Liver (tissue), 8 donors: ENCODE measurements at regions not wholly inside any gene's neighbourhood (a gene's known extent, or its start where the extent isn't known, plus 50 kb on each side); places are given as distances from the start of the nearest gene placed in this dataset.

Source experiments
- DNase-seq: peaks from one replicate; pipeline ENCODE4 v3.0.0-alpha.2; 2017; ENCODE audit warnings: low spot score
- H3K27ac ChIP-seq, 2 donors: one replicate each; pipeline ENCODE4 v1.7.0; 2013; ENCODE audit warnings: inconsistent platforms in 2 of 2, low read length in 2 of 2, control low read depth in 1 of 2, low read depth in 1 of 2, mild to moderate bottlenecking in 1 of 2
- H3K27me3 ChIP-seq, 4 donors: one replicate each; pipeline versions ENCODE4 v1.6.1 to v1.7.0; 2013; ENCODE audit warnings: low read length in 3 of 4, inconsistent platforms in 1 of 4, mild to moderate bottlenecking in 1 of 4, moderate library complexity in 1 of 4; ENCODE audit not compliant: control insufficient read depth in 4 of 4, insufficient read depth in 4 of 4
- H3K36me3 ChIP-seq, 4 donors: one replicate each; pipeline versions ENCODE4 v1.6.1 to v1.7.0; 2013; ENCODE audit warnings: low read length in 3 of 4, mild to moderate bottlenecking in 3 of 4, low read depth in 1 of 4, moderate library complexity in 1 of 4; ENCODE audit not compliant: control insufficient read depth in 4 of 4, insufficient read depth in 3 of 4
- H3K4me1 ChIP-seq, 4 donors: one replicate each; pipeline versions ENCODE4 v1.6.1 to v1.7.0; 2013; ENCODE audit warnings: low read length in 3 of 4, mild to moderate bottlenecking in 3 of 4, moderate library complexity in 1 of 4; ENCODE audit not compliant: control insufficient read depth in 4 of 4, insufficient read depth in 4 of 4
- H3K4me3 ChIP-seq, 3 donors: one replicate each; pipeline versions ENCODE4 v1.6.1 to v1.7.0; 2013; ENCODE audit warnings: low read length in 3 of 3, control low read depth in 1 of 3, low read depth in 1 of 3, mild to moderate bottlenecking in 1 of 3
- H3K9ac ChIP-seq, 2 donors: one replicate each; pipeline ENCODE4 v1.7.0; 2013; ENCODE audit warnings: low read length in 2 of 2, mild to moderate bottlenecking in 2 of 2, moderate library complexity in 2 of 2, control low read depth in 1 of 2, low read depth in 1 of 2
- H3K9me3 ChIP-seq, 4 donors: one replicate each; pipeline versions ENCODE4 v1.6.1 to v1.7.0; 2013; ENCODE audit warnings: low read length in 3 of 4; ENCODE audit not compliant: control insufficient read depth in 4 of 4
- ATF3 ChIP-seq: IDR thresholded peaks from 2 replicates; pipeline ENCODE4 v1.6.1; 2016; ENCODE audit warnings: antibody characterized with exemption
- CTCF ChIP-seq: fragments of 150-350 bp; IDR thresholded peaks from 2 replicates; pipeline ENCODE4 v1.5.1; 2017; ENCODE audit warnings: improper control_type of control experiment, low read depth, low read length; ENCODE audit not compliant: missing input control
- EGR1 ChIP-seq, 2 donors: IDR thresholded peaks; 2 replicates each; pipeline ENCODE4 v1.6.1; 2016 to 2018; ENCODE audit warnings: antibody characterized with exemption in 2 of 2, low read depth in 2 of 2
- FOXA1 ChIP-seq: IDR thresholded peaks from 2 replicates; pipeline ENCODE4 v1.6.1; 2016; ENCODE audit warnings: antibody characterized with exemption
- GABPA ChIP-seq, 2 donors: IDR thresholded peaks in 1 of 2; conservative IDR thresholded peaks in 1 of 2; 2 replicates each; pipeline ENCODE4 v1.6.1; 2016; ENCODE audit warnings: antibody characterized with exemption in 2 of 2, mild to moderate bottlenecking in 1 of 2, moderate library complexity in 1 of 2
- HNF4A ChIP-seq, 2 donors: conservative IDR thresholded peaks; 2 replicates each; pipeline ENCODE4 v1.6.1; 2016; ENCODE audit warnings: antibody characterized with exemption in 2 of 2, mild to moderate bottlenecking in 2 of 2
- HNF4G ChIP-seq: IDR thresholded peaks from 2 replicates; pipeline ENCODE4 v1.6.1; 2016; ENCODE audit warnings: antibody characterized with exemption
- JUND ChIP-seq, 2 donors: IDR thresholded peaks; 2 replicates each; pipeline ENCODE4 v1.6.1; 2016; ENCODE audit warnings: antibody characterized with exemption in 2 of 2
- MAX ChIP-seq: IDR thresholded peaks from 2 replicates; pipeline ENCODE4 v1.6.1; 2016; ENCODE audit warnings: antibody characterized with exemption
- NR2F2 ChIP-seq: IDR thresholded peaks from 2 replicates; pipeline ENCODE4 v1.6.1; 2016; ENCODE audit warnings: antibody characterized with exemption
- RAD21 ChIP-seq, 2 donors: IDR thresholded peaks; 2 replicates each; pipeline ENCODE4 v1.6.1; 2016; ENCODE audit warnings: antibody characterized with exemption in 2 of 2, mild to moderate bottlenecking in 2 of 2
- REST ChIP-seq: IDR thresholded peaks from 2 replicates; pipeline ENCODE4 v1.6.1; 2016; ENCODE audit warnings: antibody characterized with exemption, mild to moderate bottlenecking
- RXRA ChIP-seq, 2 donors: IDR thresholded peaks; 2 replicates each; pipeline ENCODE4 v1.6.1; 2017 to 2018; ENCODE audit warnings: antibody characterized with exemption in 2 of 2, mild to moderate bottlenecking in 1 of 2
- SP1 ChIP-seq: IDR thresholded peaks from 2 replicates; pipeline ENCODE4 v1.6.1; 2018; ENCODE audit warnings: antibody characterized with exemption, mild to moderate bottlenecking
- YY1 ChIP-seq: IDR thresholded peaks from 2 replicates; pipeline ENCODE4 v1.6.1; 2016; ENCODE audit warnings: antibody characterized with exemption, mild to moderate bottlenecking
- ZBTB33 ChIP-seq: IDR thresholded peaks from 2 replicates; pipeline ENCODE4 v1.6.1; 2016; ENCODE audit warnings: antibody characterized with exemption
- WGBS: extraction: QIAGEN DNeasy Blood & Tissue Kit; methylation state at CpG from one replicate; pipeline ENCODE4 v1.1.7; 2013; 5-methylcytosine and 5-hydroxymethylcytosine counted together
- donor health status: healthy.
- donor health status: healthy.
- donor health status: healthy.
- donor health status: healthy.
- donor health status: healthy.

GRCh38 chr14:30235485-30235884 lies 307.8 kb upstream of the PRKD1 start:
- no peaks in the 10 kb centered on the region for H3K9me3 ChIP-seq
- no peaks in the 10 kb centered on the region for H3K36me3 ChIP-seq
- no peak overlapping the region for H3K4me3 ChIP-seq
- WGBS = 74% methylated on average over 2 of the region's 2 CpGs
- no peak for DNase-seq
- TF ChIP-seq ZBTB33 = no peak
- no peak for TF ChIP-seq GABPA (IDR thresholded peaks at IDR 0.05 in 1 of 2, conservative IDR thresholded peaks at IDR 0.05 in 1 of 2)
- no peak overlapping the region for H3K9ac ChIP-seq
- peaks cover 0 to 2% (median 0%) of the 10 kb centered on the region in 4 donors for H3K27me3 ChIP-seq
- no peaks in the 10 kb centered on the region for H3K4me1 ChIP-seq
- H3K27ac ChIP-seq = no peak overlapping the region

- Histone ChIP-seq H3K36me3 (no peaks in the 10 kb centered on the region), H3K27me3 (peaks cover 0 to 2% (median 0%) of the 10 kb centered on the region in 4 donors), H3K9ac (no peak overlapping the region), H3K27ac (no peak overlapping the region), H3K4me3 (no peak overlapping the region), H3K4me1 (no peaks in the 10 kb centered on the region), H3K9me3 (no peaks in the 10 kb centered on the region)
- WGBS = 86% methylated on average over 4 of the region's 4 CpGs
- no peak for DNase-seq
- TF ChIP-seq ATF3 (no peak), GABPA (IDR thresholded peaks at IDR 0.05 in 1 of 2, conservative IDR thresholded peaks at IDR 0.05 in 1 of 2) (no peak), RAD21 (IDR thresholded peaks at IDR 0.05) (no peak), RXRA (IDR thresholded peaks at IDR 0.05) (no peak), YY1 (no peak), REST (no peak), JUND (IDR thresholded peaks at IDR 0.05) (no peak), HNF4G (no peak), EGR1 (IDR thresholded peaks at IDR 0.05; ENCODE audit: low read depth in 2 of 2) (no peak), FOXA1 (no peak), HNF4A (conservative IDR thresholded peaks at IDR 0.05) (no peak), SP1 (no peak)
Measured at GRCh38 chr14:30238936-30239335, 311.3 kb upstream of the PRKD1 start.

GRCh38 chr14:30240018-30240417 lies 312.4 kb upstream of the PRKD1 start:
- Histone ChIP-seq H3K27me3 (peaks cover 0 to 2% (median 0%) of the 10 kb centered on the region in 4 donors), H3K9ac (no peak overlapping the region), H3K27ac (no peak overlapping the region), H3K4me3 (no peak overlapping the region), H3K4me1 (no peaks in the 10 kb centered on the region), H3K9me3 (no peaks in the 10 kb centered on the region), H3K36me3 (no peaks in the 10 kb centered on the region)
- WGBS = 67% methylated on average over 4 of the region's 4 CpGs
- no peak for DNase-seq
- TF ChIP-seq NR2F2 = no peak
- no peak for TF ChIP-seq YY1
- no peak for TF ChIP-seq ATF3
- TF ChIP-seq RAD21 (IDR thresholded peaks at IDR 0.05) = no peak
- TF ChIP-seq REST = no peak
- no peak for TF ChIP-seq CTCF
- no peak for TF ChIP-seq MAX
